ENCODE measurements at regions not wholly inside any gene's neighbourhood (a gene's known extent, or its start where the extent isn't known, plus 50 kb on each side); places are given as distances from the start of the nearest gene placed in this dataset.

GRCh38 chr7:67589183-67589582 lies 592.5 kb downstream of the TYW1 start:
- H3K27me3 ChIP-seq (replicated peaks; ENCODE audit: insufficient read depth), result peaks cover 2% of the 10 kb centered on the region
- 79% methylated on average over 10 of the region's 10 CpGs for WGBS
- no peak overlapping the region for H3K4me3 ChIP-seq
- no peaks in the 10 kb centered on the region for H3K36me3 ChIP-seq
- DNase-seq (ENCODE audit: low spot score), result no peak
- intact Hi-C loops (cut with DNase I), result no loop called here
- no peaks in the 10 kb centered on the region for H3K4me1 ChIP-seq (replicated peaks)
- H3K27ac ChIP-seq, result no peak overlapping the region
- TF ChIP-seq POLR2A (IDR thresholded peaks at IDR 0.05) (no peak), CTCF (IDR thresholded peaks at IDR 0.05) (no peak), POLR2AphosphoS5 (IDR thresholded peaks at IDR 0.05) (no peak)
- H3K9me3 ChIP-seq, result no peaks in the 10 kb centered on the region

GRCh38 chr7:67590649-67591048 lies 594.0 kb downstream of the TYW1 start:
- WGBS, result 90% methylated on average over 3 of the region's 3 CpGs
- no peak overlapping the region for H3K27ac ChIP-seq
- peaks cover 2% of the 10 kb centered on the region for H3K27me3 ChIP-seq (replicated peaks; ENCODE audit: insufficient read depth)
- H3K9me3 ChIP-seq, result no peaks in the 10 kb centered on the region
- no peaks in the 10 kb centered on the region for H3K4me1 ChIP-seq (replicated peaks)
- H3K36me3 ChIP-seq, result no peaks in the 10 kb centered on the region
- intact Hi-C loops (cut with DNase I), result no loop called here
- DNase-seq (ENCODE audit: low spot score), result no peak
- TF ChIP-seq POLR2AphosphoS5 (IDR thresholded peaks at IDR 0.05), result no peak
- no peak for TF ChIP-seq CTCF (IDR thresholded peaks at IDR 0.05)
- H3K4me3 ChIP-seq, result no peak overlapping the region

- intact Hi-C loops (cut with DNase I), result no loop called here
- no peak for TF ChIP-seq CTCF (IDR thresholded peaks at IDR 0.05)
- no peak for TF ChIP-seq POLR2A (IDR thresholded peaks at IDR 0.05)
- TF ChIP-seq POLR2AphosphoS5 (IDR thresholded peaks at IDR 0.05), result no peak
- Histone ChIP-seq H3K9me3 (no peaks in the 10 kb centered on the region), H3K4me1 (replicated peaks) (no peaks in the 10 kb centered on the region), H3K27ac (no peak overlapping the region), H3K36me3 (no peaks in the 10 kb centered on the region), H3K27me3 (replicated peaks; ENCODE audit: insufficient read depth) (peaks cover 2% of the 10 kb centered on the region), H3K4me3 (no peak overlapping the region)
- WGBS, result 32% methylated on average over 6 of the region's 6 CpGs
- no peak for DNase-seq (ENCODE audit: low spot score)
Measured at GRCh38 chr7:67593794-67594193, 597.2 kb downstream of the TYW1 start.

- Histone ChIP-seq H3K4me1 (replicated peaks) (no peaks in the 10 kb centered on the region), H3K9me3 (no peaks in the 10 kb centered on the region), H3K4me3 (no peak overlapping the region), H3K27me3 (replicated peaks; ENCODE audit: insufficient read depth) (peaks cover 2% of the 10 kb centered on the region), H3K36me3 (no peaks in the 10 kb centered on the region), H3K27ac (no peak overlapping the region)
- intact Hi-C loops (cut with DNase I), result no loop called here
- no peak for DNase-seq (ENCODE audit: low spot score)
- WGBS, result 81% methylated on average over 15 of the region's 15 CpGs
- no peak for TF ChIP-seq CTCF (IDR thresholded peaks at IDR 0.05)
- no peak for TF ChIP-seq POLR2AphosphoS5 (IDR thresholded peaks at IDR 0.05)
- TF ChIP-seq POLR2A (IDR thresholded peaks at IDR 0.05), result no peak
Measured at GRCh38 chr7:67595431-67596180, 599.0 kb downstream of the TYW1 start.

- DNase-seq (ENCODE audit: low spot score), result no peak
- WGBS, result 90% methylated on average over 3 of the region's 3 CpGs
- H3K4me1 ChIP-seq (replicated peaks), result no peaks in the 10 kb centered on the region
Measured at GRCh38 chr7:67597161-67597560, 600.5 kb downstream of the TYW1 start.

More at GRCh38 chr7:67597161-67597560, 600.5 kb downstream of the TYW1 start:
- TF ChIP-seq POLR2A (IDR thresholded peaks at IDR 0.05) (no peak), CTCF (IDR thresholded peaks at IDR 0.05) (no peak), POLR2AphosphoS5 (IDR thresholded peaks at IDR 0.05) (no peak)
- H3K36me3 ChIP-seq, result no peaks in the 10 kb centered on the region
- no peak overlapping the region for H3K4me3 ChIP-seq
- H3K27me3 ChIP-seq (replicated peaks; ENCODE audit: insufficient read depth), result peaks cover 2% of the 10 kb centered on the region
- H3K27ac ChIP-seq, result no peak overlapping the region
- H3K9me3 ChIP-seq, result no peaks in the 10 kb centered on the region
- intact Hi-C loops (cut with DNase I), result no loop called here
